H1 (cell line): ENCODE measurements at regions not wholly inside any gene's neighbourhood (a gene's known extent, or its start where the extent isn't known, plus 50 kb on each side); places are given as distances from the start of the nearest gene placed in this dataset.

ENCODE experiments used
- CTCF ChIA-PET: fragments of 300-600 bp; sonication (Branson Sonifier 250); formaldehyde crosslinking; loops from one replicate; lab custom pipeline; 2021; ENCODE audit not compliant: partially characterized antibody; lab: Charles Lee
- POLR2A ChIA-PET: fragments of 300-600 bp; sonication (Branson Sonifier 250); formaldehyde crosslinking; loops from one replicate; lab custom pipeline; 2021; ENCODE audit warnings: inconsistent platforms; ENCODE audit not compliant: partially characterized antibody; lab: Charles Lee
- DNase-seq, 2 experiments: peaks; one replicate each; pipeline versions ENCODE4 v3.0.0 to v3.0.0-alpha.2; 2010 to 2022; ENCODE audit warnings: low spot score in 2 of 2, low read depth in 1 of 2, mixed read lengths in 1 of 2
- FAIRE-seq: peaks from 2 replicates; lab custom pipeline; 2011; peaks lifted over from hg19 to GRCh38; lab: Jason Lieb, UNC
- H2AFZ ChIP-seq: 2 replicates; pipeline ENCODE4 v1.8.1; 2012; ENCODE audit warnings: low read length, inconsistent platforms
- H2AK5ac ChIP-seq: 2 replicates; pipeline ENCODE4 v1.6.1; 2013; ENCODE audit warnings: low read depth, low read length
- H2BK120ac ChIP-seq: replicated peaks from 2 replicates; pipeline ENCODE3; 2013; ENCODE audit warnings: low read depth, low read length, inconsistent platforms
- H2BK12ac ChIP-seq: 2 replicates; pipeline ENCODE4 v1.6.1; 2013; ENCODE audit warnings: low read depth, low read length
- H2BK15ac ChIP-seq: 2 replicates; pipeline ENCODE4 v1.6.1; 2013; ENCODE audit warnings: low read length
- H2BK20ac ChIP-seq: 2 replicates; pipeline ENCODE4 v1.6.1; 2013; ENCODE audit warnings: low read length
- H2BK5ac ChIP-seq: 2 replicates; pipeline ENCODE4 v1.6.1; 2013; ENCODE audit warnings: low read depth, low read length
- H3K14ac ChIP-seq: 2 replicates; pipeline ENCODE4 v1.6.1; 2013; ENCODE audit warnings: inconsistent platforms; ENCODE audit not compliant: insufficient read length
- H3K18ac ChIP-seq: 2 replicates; pipeline ENCODE4 v1.6.1; 2013; ENCODE audit warnings: low read length; ENCODE audit errors: extremely low read depth
- H3K23ac ChIP-seq: 2 replicates; pipeline ENCODE4 v1.6.1; 2013; ENCODE audit warnings: inconsistent platforms; ENCODE audit not compliant: insufficient read length
- H3K23me2 ChIP-seq: 2 replicates; pipeline ENCODE4 v1.6.1; 2013; ENCODE audit warnings: low read depth, low read length
- H3K27ac ChIP-seq: 2 replicates; pipeline ENCODE4 v1.6.1; 2011; ENCODE audit warnings: low read depth, low read length, inconsistent platforms
- H3K27me3 ChIP-seq, 4 experiments: replicated peaks in 1 of 4; 1 replicate in 1 of 4; 2 replicates in 3 of 4; pipeline versions ENCODE4 v1.6.1 to v1.8.1; 2011 to 2013; ENCODE audit warnings: low read length in 3 of 4, mild to moderate bottlenecking in 3 of 4, inconsistent platforms in 2 of 4, mixed read lengths in 2 of 4, moderate library complexity in 1 of 4; ENCODE audit not compliant: control insufficient read depth in 3 of 4, insufficient read depth in 3 of 4; ENCODE audit errors: extremely low read depth in 1 of 4
- H3K36me3 ChIP-seq, 4 experiments: 2 replicates each; pipeline versions ENCODE4 v1.6.1 to v1.8.1; 2011 to 2013; ENCODE audit warnings: mild to moderate bottlenecking in 4 of 4, low read length in 3 of 4, moderate library complexity in 2 of 4, control low read depth in 1 of 4, inconsistent platforms in 1 of 4; ENCODE audit not compliant: insufficient read depth in 4 of 4, control insufficient read depth in 2 of 4
- H3K4ac ChIP-seq: replicated peaks from 2 replicates; pipeline ENCODE3; 2013; ENCODE audit warnings: low read length, low read depth, mixed read lengths, inconsistent platforms; ENCODE audit not compliant: insufficient read length
- H3K4me1 ChIP-seq, 4 experiments: replicated peaks in 1 of 4; 1 replicate in 1 of 4; 2 replicates in 3 of 4; pipeline versions ENCODE4 v1.6.1 to v1.8.1; 2011 to 2013; ENCODE audit warnings: low read length in 3 of 4, inconsistent platforms in 2 of 4, mixed read lengths in 1 of 4; ENCODE audit not compliant: insufficient read depth in 4 of 4, control insufficient read depth in 3 of 4
- H3K4me2 ChIP-seq, 2 experiments: 2 replicates each; pipeline versions ENCODE4 v1.6.1 to v1.8.1; 2011 to 2013; ENCODE audit warnings: low read depth in 2 of 2, low read length in 2 of 2, control low read depth in 1 of 2, inconsistent platforms in 1 of 2, mild to moderate bottlenecking in 1 of 2; ENCODE audit not compliant: insufficient read depth in 1 of 2
- H3K4me3 ChIP-seq, 4 experiments: fragments of 200-600, 300-600 bp in 1 of 4; sonication (generic), shearing (Covaris generic), sonication (Bioruptor Twin) in 1 of 4; 2 replicates each; pipeline versions ENCODE4 v1.5.1 to v1.8.1; 2011 to 2016; ENCODE audit warnings: low read length in 4 of 4, low read depth in 3 of 4, control low read depth in 2 of 4, inconsistent platforms in 2 of 4, mild to moderate bottlenecking in 2 of 4, mixed read lengths in 1 of 4, moderate library complexity in 1 of 4; ENCODE audit not compliant: insufficient read depth in 2 of 4; ENCODE audit errors: extremely low read depth in 1 of 4
- H3K56ac ChIP-seq: replicated peaks from 2 replicates; pipeline ENCODE3; 2013; ENCODE audit warnings: low read depth, mild to moderate bottlenecking, mixed read lengths, low read length, inconsistent platforms; ENCODE audit not compliant: insufficient read length
- H3K79me1 ChIP-seq: 2 replicates; pipeline ENCODE4 v1.6.1; 2013; ENCODE audit warnings: low read depth, low read length, control low read depth
- H3K79me2 ChIP-seq, 2 experiments: 2 replicates each; pipeline versions ENCODE4 v1.6.1 to v1.8.1; 2012 to 2013; ENCODE audit warnings: low read length in 2 of 2, mild to moderate bottlenecking in 2 of 2, inconsistent platforms in 1 of 2; ENCODE audit not compliant: insufficient read depth in 2 of 2, control insufficient read depth in 1 of 2
- H3K9ac ChIP-seq, 4 experiments: replicated peaks in 1 of 4; 1 replicate in 1 of 4; 2 replicates in 3 of 4; pipeline versions ENCODE4 v1.6.1 to v1.8.1; 2011 to 2013; ENCODE audit warnings: low read depth in 3 of 4, low read length in 3 of 4, control low read depth in 2 of 4, mild to moderate bottlenecking in 2 of 4, moderate library complexity in 2 of 4, inconsistent platforms in 1 of 4; ENCODE audit errors: extremely low read depth in 1 of 4
- H3K9me3 ChIP-seq, 2 experiments: 2 replicates each; pipeline versions ENCODE4 v1.6.1 to v1.8.1; 2012 to 2013; ENCODE audit warnings: mild to moderate bottlenecking in 2 of 2, moderate library complexity in 2 of 2, control low read depth in 1 of 2, inconsistent platforms in 1 of 2, low read depth in 1 of 2, low read length in 1 of 2, mixed read lengths in 1 of 2; ENCODE audit not compliant: insufficient read depth in 2 of 2
- H4K20me1 ChIP-seq, 2 experiments: replicated peaks in 1 of 2; 2 replicates each; pipeline versions ENCODE3 to v1.8.1; 2011 to 2013; ENCODE audit warnings: inconsistent platforms in 2 of 2, low read length in 2 of 2, mild to moderate bottlenecking in 1 of 2; ENCODE audit not compliant: insufficient read depth in 2 of 2, control insufficient read depth in 1 of 2
- H4K5ac ChIP-seq: 2 replicates; pipeline ENCODE4 v1.6.1; 2013; ENCODE audit warnings: low read length, low read depth, mixed read lengths, inconsistent platforms; ENCODE audit not compliant: insufficient read length
- H4K8ac ChIP-seq: 2 replicates; pipeline ENCODE4 v1.8.0; 2013; ENCODE audit warnings: mild to moderate bottlenecking, moderate library complexity, low read length, inconsistent platforms; ENCODE audit not compliant: insufficient read depth; ENCODE audit errors: extremely low read depth
- H4K91ac ChIP-seq: replicated peaks from 2 replicates; pipeline ENCODE3; 2013; ENCODE audit warnings: low read length, mixed read lengths, inconsistent platforms; ENCODE audit not compliant: insufficient read length
- ASH2L ChIP-seq: fragments of 200-600, 300-600 bp; sonication (generic); IDR thresholded peaks from one replicate; pipeline ENCODE4 v1.7.1; 2017; ENCODE audit warnings: low read length
- BACH1 ChIP-seq: IDR thresholded peaks from 2 replicates; pipeline ENCODE4 v1.6.1; 2012; ENCODE audit warnings: low read length, improper control_type of control experiment
- CBX8 ChIP-seq: fragments of 300-800, 300-1000 bp; sonication (generic); IDR thresholded peaks from 2 replicates; pipeline ENCODE4 v1.7.1; 2016; ENCODE audit warnings: low read depth, low read length, borderline replicate concordance
- EGR1 ChIP-seq: IDR thresholded peaks from 2 replicates; pipeline ENCODE4 v1.6.1; 2011; ENCODE audit warnings: low read depth, low read length, borderline replicate concordance
- EP300 ChIP-seq, 2 experiments: IDR thresholded peaks; 1 replicate in 1 of 2; 2 replicates in 1 of 2; pipeline ENCODE4 v1.6.1; 2011 to 2012; ENCODE audit warnings: low read depth in 2 of 2, low read length in 2 of 2, mild to moderate bottlenecking in 2 of 2, borderline replicate concordance in 1 of 2, inconsistent platforms in 1 of 2, moderate library complexity in 1 of 2
- GABPA ChIP-seq: IDR thresholded peaks from 2 replicates; pipeline ENCODE4 v1.6.1; 2011; ENCODE audit warnings: mild to moderate bottlenecking, low read length, moderate library complexity, borderline replicate concordance; ENCODE audit not compliant: insufficient read depth
- HDAC2 ChIP-seq, 2 experiments: fragments of 300-600 bp in 1 of 2; sonication (generic) in 1 of 2; IDR thresholded peaks; 2 replicates each; pipeline ENCODE4 v1.6.1; 2011 to 2012; ENCODE audit warnings: low read depth in 2 of 2, low read length in 2 of 2, mild to moderate bottlenecking in 2 of 2, moderate library complexity in 2 of 2, borderline replicate concordance in 1 of 2, inconsistent platforms in 1 of 2
- JUN ChIP-seq: IDR thresholded peaks from 2 replicates; pipeline ENCODE4 v1.6.1; 2011; ENCODE audit warnings: low read depth, mild to moderate bottlenecking, improper control_type of control experiment, low read length
- KDM4A ChIP-seq: IDR thresholded peaks from one replicate; pipeline ENCODE4 v1.7.1; 2012; ENCODE audit warnings: low read depth, mild to moderate bottlenecking, moderate library complexity, low read length, inconsistent platforms; ENCODE audit not compliant: severe bottlenecking
- MAFK ChIP-seq: IDR thresholded peaks from 2 replicates; pipeline ENCODE4 v1.6.1; 2012; ENCODE audit warnings: low read depth, mild to moderate bottlenecking, improper control_type of control experiment, low read length
- NRF1 ChIP-seq: IDR thresholded peaks from 2 replicates; pipeline ENCODE4 v1.6.1; 2011; ENCODE audit warnings: mild to moderate bottlenecking, low read depth, low read length, improper control_type of control experiment
- RXRA ChIP-seq: IDR thresholded peaks from 2 replicates; pipeline ENCODE4 v1.6.1; 2011; ENCODE audit warnings: low read depth, mild to moderate bottlenecking, low read length, moderate library complexity; ENCODE audit not compliant: insufficient read depth
- SIX5 ChIP-seq: IDR thresholded peaks from 2 replicates; pipeline ENCODE4 v1.6.1; 2011; ENCODE audit warnings: mild to moderate bottlenecking, low read depth, low read length
- SP1 ChIP-seq: IDR thresholded peaks from 2 replicates; pipeline ENCODE4 v1.6.1; 2011; ENCODE audit warnings: low read depth, low read length
- WGBS, 2 experiments: shearing (Covaris generic) in 1 of 2; methylation state at CpG; one replicate each; pipeline versions ENCODE4 v1.1.6 to v1.1.7; 2013 to 2015; ENCODE audit warnings: low lambda C conversion rate in 2 of 2, mixed read lengths in 2 of 2, inconsistent platforms in 1 of 2, low coverage in 1 of 2, missing lambda C conversion rate in 1 of 2; ENCODE audit not compliant: insufficient replicate concordance in 2 of 2, insufficient coverage in 1 of 2, insufficient read length in 1 of 2; ENCODE audit errors: extremely low coverage in 1 of 2, missing lambda C conversion rate in 1 of 2; 5-methylcytosine and 5-hydroxymethylcytosine counted together

DNA sequence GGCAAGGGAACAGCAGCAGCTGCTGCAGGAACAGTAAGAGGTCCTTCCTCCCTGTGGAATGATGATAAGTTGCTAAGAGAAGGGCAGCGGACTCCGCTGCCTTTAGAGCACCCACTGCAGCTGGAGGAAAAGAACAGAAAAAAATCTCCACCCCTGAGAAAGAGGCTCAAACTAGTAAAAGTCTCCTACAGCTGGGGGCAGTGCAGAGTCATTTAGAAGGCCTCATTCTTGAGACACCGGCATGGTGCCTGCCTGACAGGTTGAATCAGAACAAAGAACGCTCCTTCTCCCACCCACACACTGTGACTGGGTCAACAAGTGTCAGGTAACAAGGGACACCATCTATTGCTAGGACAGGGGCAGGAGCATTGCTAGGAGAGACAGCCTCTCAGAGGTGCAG is 188.4 kb downstream of the ABHD5 start:
- Histone ChIP-seq H3K4ac (no peak overlapping the region), H3K4me2 (peak overlapping the region; percentile 5 to 9; a peak in 2 of 4 replicates), H3K4me3 (no peak overlapping the region), H4K5ac (no peak overlapping the region), H3K18ac (no peak overlapping the region), H3K4me1 (peaks cover 0 to 7% (median 5%) of the 10 kb centered on the region in 4 experiments; a peak in 6 of 7 replicates), H4K91ac (no peak overlapping the region), H3K79me2 (no peaks in the 10 kb centered on the region), H4K20me1 (no peaks in the 10 kb centered on the region), H2BK12ac (peak overlapping the region; percentile 43; the same call in 1 of the 2 replicates), H3K56ac (no peak overlapping the region), H3K23me2 (no peaks in the 10 kb centered on the region), H2BK20ac (peak overlapping the region; percentile 75), H3K36me3 (no peaks in the 10 kb centered on the region), H4K8ac (no peak overlapping the region), H2BK5ac (no peak overlapping the region), H3K79me1 (no peaks in the 10 kb centered on the region; the same call in 1 of the 2 replicates), H3K14ac (no peak overlapping the region), H2AFZ (peak overlapping the region; percentile 93), H3K23ac (no peak overlapping the region), H2BK120ac (no peak overlapping the region), H3K9ac (no peak overlapping the region), H2BK15ac (peak overlapping the region; percentile 46; the same call in 1 of the 2 replicates), H3K27me3 (no peaks in the 10 kb centered on the region; a peak in 1 of 7 replicates), H3K27ac (no peak overlapping the region), H3K9me3 (no peaks in the 10 kb centered on the region), H2AK5ac (no peak overlapping the region)
- peak in 1 of 2 experiments; percentile 63 for DNase-seq
- 14% methylated on average over 4 of the region's 4 CpGs; no CpG with 5 or more reads in 1 of the 2 experiments for WGBS, 2 experiments
- CTCF ChIA-PET: interaction anchor here (0.7 to 5.5 kb wide), 12 partner anchors 11 to 322 kb away, joined by 3 to 39 read pairs (median 4); no protein-coding TSS in a partner anchor
- peak; percentile 100 for FAIRE-seq
- POLR2A ChIA-PET: interaction anchor here (1.0 kb wide), 1 partner anchor 358 kb away, joined by 4 read pairs; no protein-coding TSS in a partner anchor
- no peak for TF ChIP-seq JUN
- TF ChIP-seq NRF1: no peak
- TF ChIP-seq GABPA: no peak
- TF ChIP-seq SIX5: peak; percentile 21
- no peak for TF ChIP-seq CBX8
- no peak for TF ChIP-seq SP1
- no peak for TF ChIP-seq MAFK
- TF ChIP-seq BACH1: no peak
- TF ChIP-seq ASH2L: no peak
- TF ChIP-seq EGR1: peak; percentile 94
- 0 out of 4 replicates have a peak, but pooled peaks of 1 of the 2 experiments have one; percentile 51 for TF ChIP-seq HDAC2 (IDR thresholded peaks at IDR 0.05; ENCODE audit: borderline replicate concordance in 1 of 2, low read depth in 2 of 2, low read length in 2 of 2)
- no peak for TF ChIP-seq KDM4A
- TF ChIP-seq RXRA: no peak
- 0 out of 3 replicates have a peak, but pooled peaks of 1 of the 2 experiments have one; percentile 35 for TF ChIP-seq EP300 (IDR thresholded peaks at IDR 0.05; ENCODE audit: borderline replicate concordance in 1 of 2, low read depth in 2 of 2, low read length in 2 of 2)
